CD1c-positive myeloid dendritic cell (primary cell): ENCODE measurements at regions not wholly inside any gene's neighbourhood (a gene's known extent, or its start where the extent isn't known, plus 50 kb on each side); places are given as distances from the start of the nearest gene placed in this dataset.

ENCODE experiments used
- DNase-seq: peaks from one replicate; pipeline ENCODE4 v3.0.0-alpha.2; 2016; ENCODE audit errors: extremely low spot score

- no peak for DNase-seq
Measured at GRCh38 chr7:84821671-84822534, 365.0 kb downstream of the SEMA3D start.

DNA sequence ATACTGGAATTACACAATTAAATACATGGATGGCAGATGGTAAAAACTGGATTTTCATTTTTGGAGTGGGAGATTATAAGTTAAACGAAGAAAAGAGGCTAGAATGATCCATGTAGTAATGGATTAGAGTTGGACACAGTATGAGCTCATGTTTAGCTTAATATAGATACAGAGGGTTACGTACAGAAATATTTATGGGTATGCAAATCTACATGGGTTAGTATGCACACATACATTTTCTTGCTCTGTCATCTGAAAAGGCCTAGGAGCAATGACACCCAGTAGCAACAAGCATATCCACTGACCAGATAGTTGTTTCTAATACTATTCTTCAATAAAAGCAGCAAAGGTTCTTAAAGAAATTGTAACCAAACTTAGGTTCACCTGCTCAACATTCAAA lies 366.4 kb downstream of the SEMA3D start:
- DNase-seq, result no peak

- no peak for DNase-seq
Measured at GRCh38 chr7:84817016-84817415, 369.8 kb downstream of the SEMA3D start.

DNA sequence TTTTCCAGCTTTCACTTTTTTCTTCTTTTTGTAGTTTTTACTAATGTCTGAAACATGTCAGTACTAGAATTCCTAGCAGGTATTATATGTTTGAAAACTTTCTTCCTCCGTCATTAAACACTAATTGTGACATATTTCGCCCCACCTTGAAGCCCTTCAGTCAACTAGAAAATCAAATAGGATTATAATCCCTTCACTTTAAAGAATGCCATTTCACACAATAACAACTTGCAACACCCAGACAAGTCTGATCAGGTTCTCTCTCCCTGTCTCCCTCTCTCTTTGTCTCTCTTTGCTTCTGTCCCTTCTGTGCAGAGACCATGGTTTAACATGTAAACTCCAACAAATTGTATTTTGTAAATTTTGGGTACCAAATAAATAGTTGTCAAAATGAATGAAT lies 373.5 kb downstream of the SEMA3D start:
- no peak for DNase-seq

DNA sequence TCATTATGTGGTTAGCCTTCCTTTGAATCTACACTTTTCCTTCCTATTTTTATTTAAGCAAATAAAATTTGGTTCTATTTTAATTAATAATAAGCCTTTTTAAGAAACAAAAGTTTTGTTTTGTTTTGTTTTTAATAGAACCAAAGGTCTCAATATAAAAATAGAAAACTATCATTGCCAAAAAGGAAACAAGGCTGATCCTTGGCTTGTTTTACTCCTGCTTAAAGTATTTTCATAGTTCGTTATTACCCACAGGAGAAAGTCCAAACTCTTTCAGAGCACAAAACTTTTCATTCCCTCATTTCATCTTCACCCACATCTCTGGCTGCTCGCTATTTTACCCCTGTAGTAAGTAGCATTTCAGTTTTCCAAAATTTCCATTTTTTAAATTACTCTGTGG lies 374.8 kb downstream of the SEMA3D start:
- DNase-seq, result no peak

- no peak for DNase-seq
Measured at GRCh38 chr7:84811362-84811761, 375.5 kb downstream of the SEMA3D start.

GRCh38 chr7:84809877-84810276 lies 377.0 kb downstream of the SEMA3D start:
- no peak for DNase-seq

DNA sequence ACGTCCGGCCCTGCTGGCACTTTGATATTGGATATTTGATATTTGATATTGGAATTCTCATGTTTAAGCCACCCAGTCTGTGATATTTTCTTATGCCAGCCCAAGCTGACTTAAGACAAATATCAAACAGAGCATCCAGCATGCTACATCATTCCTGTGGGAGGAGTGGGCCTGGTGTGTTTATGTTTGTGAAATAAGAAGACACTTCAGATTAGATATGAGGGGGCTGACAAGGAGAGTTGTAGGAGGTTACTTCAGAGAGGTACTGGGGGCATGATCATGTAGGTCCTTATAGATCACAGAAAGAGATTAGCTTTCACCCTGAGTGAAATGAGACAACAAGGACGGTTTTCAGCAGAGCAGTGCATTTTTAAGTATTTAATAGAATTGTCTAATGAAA lies 382.9 kb downstream of the SEMA3D start:
- DNase-seq, result no peak

DNA sequence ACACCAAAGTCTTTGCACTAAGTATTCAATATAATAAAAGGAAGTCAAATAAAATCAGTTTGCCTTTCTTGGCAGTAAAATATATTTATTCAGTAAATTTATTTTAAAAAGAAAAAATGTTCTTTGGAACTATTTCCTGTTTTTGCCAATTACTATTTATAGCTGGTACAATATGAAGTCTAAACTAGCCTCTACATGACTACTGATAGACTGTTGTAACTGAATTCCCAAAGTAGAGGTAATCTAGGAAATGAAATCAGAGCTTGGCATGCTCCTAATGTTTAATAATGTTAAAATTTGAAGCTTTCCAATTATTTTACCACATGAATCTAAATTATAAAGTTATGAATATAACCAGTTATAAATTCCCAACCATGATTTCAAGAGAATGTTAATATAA lies 385.5 kb downstream of the SEMA3D start:
- no peak for DNase-seq

GRCh38 chr7:84800846-84801245 lies 386.0 kb downstream of the SEMA3D start:
- DNase-seq, result no peak

- DNase-seq, result no peak
Measured at GRCh38 chr7:84799106-84799505, 387.8 kb downstream of the SEMA3D start.

DNA sequence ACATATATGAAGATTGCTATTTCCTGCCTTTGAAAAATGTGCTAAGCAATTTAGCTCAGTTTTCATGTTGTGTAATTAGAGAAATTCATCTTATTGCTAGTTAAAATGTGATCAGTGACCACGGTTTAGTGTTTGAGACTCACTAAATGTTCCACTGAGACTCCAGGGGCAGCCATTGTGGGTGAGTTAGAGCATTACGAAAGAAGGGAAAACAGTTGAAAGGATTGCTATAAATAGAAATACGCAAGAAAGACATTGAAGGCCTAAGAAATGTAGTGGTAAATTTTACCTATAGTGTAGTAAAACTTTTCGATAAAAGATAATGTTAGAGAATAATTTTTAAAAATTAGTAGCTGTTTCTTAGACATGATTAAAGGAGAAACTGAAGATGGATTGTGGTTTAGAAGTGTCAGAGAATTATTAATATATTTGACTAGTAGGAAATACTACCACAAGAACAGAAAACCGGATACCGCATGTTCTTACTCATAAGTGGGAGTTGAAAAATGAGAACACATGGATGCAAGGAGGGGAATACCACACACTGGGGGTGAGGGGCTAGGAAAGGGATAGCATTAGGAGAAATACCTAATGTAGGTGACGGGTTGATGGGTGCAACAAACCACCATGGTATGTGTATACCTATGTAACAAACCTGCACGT lies 394.5 kb downstream of the SEMA3D start:
- DNase-seq, result no peak

DNA sequence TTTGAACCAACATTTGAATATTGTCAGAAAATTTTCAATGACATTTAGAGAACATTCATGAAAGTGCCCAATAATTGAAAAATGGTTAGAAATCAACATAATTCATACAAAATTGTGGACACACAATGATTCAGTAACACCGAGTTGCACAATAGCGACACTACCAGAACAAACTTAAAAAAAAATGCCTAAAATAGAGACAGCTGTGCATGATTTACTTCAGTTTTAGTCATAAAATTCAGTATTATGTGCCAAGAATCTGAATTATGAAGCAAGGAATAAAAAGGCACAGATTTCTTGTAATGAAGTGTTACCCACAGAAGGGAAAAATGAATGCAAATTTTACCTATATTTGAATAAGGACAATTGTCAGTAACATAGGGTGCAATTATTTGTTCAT lies 396.0 kb downstream of the SEMA3D start:
- no peak for DNase-seq

DNA sequence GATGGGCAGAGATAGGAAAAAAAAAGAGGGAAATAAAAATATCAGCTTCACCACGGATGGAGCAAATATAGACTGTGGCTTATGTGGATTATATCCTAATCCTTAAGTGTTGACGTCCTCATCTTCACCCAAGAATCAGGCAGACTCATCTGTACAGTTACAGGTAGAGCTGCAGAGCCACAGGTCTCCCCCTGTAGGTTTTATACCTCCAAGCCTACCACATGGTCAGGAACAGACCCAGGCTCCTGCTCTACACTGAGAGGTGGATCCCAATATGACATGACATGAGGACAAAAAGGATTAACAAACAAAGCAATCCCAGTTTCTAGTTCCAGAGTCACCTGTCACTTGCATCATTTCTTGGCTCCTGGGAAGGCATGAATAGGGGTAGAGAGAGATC lies 400.8 kb downstream of the SEMA3D start:
- no peak for DNase-seq

DNA sequence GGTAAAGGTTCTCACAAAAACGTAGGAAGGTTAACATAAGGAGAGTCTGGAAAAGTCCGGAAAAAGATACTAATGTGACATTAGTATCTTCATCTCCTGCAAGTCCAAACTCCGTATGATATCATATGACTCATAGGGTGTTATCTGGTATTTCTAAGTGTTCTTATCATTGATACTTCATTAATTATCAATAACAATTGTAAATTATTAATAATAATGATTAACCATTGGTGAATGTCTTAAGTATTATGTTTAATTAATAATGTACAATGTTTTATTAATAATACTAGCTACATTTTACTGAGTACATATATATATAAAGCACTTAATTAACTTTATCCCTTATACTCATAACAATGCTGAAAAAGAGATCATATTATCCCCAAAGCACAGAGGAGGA lies 402.4 kb downstream of the SEMA3D start:
- no peak for DNase-seq

GRCh38 chr7:84783141-84783778 lies 403.6 kb downstream of the SEMA3D start:
- DNase-seq, result no peak

DNA sequence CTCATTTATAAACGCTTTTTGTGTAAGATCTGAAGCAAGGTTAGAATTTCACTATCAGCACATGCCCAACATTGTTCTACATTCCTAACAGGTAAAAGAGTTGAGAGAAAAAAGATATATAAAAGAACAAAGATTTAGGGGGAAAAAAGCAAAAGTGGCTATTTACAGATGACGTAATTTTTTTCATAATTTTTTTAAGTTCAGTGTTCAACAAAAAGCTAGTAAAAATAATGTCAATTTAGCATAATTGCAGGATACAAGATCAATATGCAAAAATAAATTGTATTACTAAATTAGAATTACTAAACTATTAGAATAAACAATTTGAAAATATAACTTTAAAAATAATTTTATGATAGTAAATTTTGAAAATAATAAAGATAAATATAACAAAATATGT lies 405.0 kb downstream of the SEMA3D start:
- no peak for DNase-seq

- no peak for DNase-seq
Measured at GRCh38 chr7:84780158-84781124, 406.4 kb downstream of the SEMA3D start.

GRCh38 chr7:84757761-84758160 lies 429.1 kb downstream of the SEMA3D start:
- DNase-seq, result no peak

- DNase-seq, result no peak
Measured at GRCh38 chr7:84746353-84746752, 440.5 kb downstream of the SEMA3D start.

DNA sequence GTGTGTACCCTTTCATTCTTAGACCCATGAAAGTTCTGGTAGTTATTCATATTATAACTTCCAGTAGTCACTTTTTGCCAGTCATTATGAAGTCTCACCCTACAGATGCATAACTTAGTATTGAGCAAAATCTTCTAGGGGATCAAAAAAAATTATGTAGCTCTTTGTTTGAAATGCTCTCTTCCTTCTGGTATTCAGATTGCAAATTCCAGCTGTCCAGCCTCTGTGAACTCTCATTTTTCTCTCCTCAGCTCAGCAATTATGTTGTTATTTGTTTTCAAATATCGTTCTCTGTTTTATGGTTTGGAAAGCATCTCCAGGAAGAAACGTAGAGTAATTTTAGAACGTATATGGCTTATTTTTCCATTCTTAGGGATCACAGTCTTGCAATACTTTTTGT lies 442.5 kb downstream of the SEMA3D start:
- DNase-seq, result no peak
